Naive thymus-derived CD4-positive, alpha-beta T cell (primary cell): ENCODE measurements at regions not wholly inside any gene's neighbourhood (a gene's known extent, or its start where the extent isn't known, plus 50 kb on each side); places are given as distances from the start of the nearest gene placed in this dataset.

Experiments
- ATAC-seq: fragments of 150-1000 bp; cut with Tn5 transposase; 2 replicates; pipeline ENCODE4 v1.10.0; 2021; ENCODE audit warnings: mild to moderate bottlenecking, moderate library complexity
- CTCF ChIA-PET: fragments of 350-600 bp; sonication (Branson Sonifier 250); formaldehyde crosslinking; loops from one replicate; lab custom pipeline; 2021; ENCODE audit warnings: antibody characterized with exemption; lab: Charles Lee
- POLR2A ChIA-PET: fragments of 350-600 bp; sonication (Branson Sonifier 250); formaldehyde crosslinking; loops from one replicate; lab custom pipeline; 2021; ENCODE audit warnings: antibody characterized with exemption, inconsistent platforms; lab: Charles Lee
- DNase-seq, 9 donors: peaks; one replicate each; pipeline versions ENCODE4 v3.0.0 to v3.0.0-alpha.2; 2020 to 2022; ENCODE audit warnings: mixed read lengths in 1 of 9
- H3K27ac ChIP-seq: one replicate; pipeline ENCODE4 v1.7.0; 2013; ENCODE audit warnings: mild to moderate bottlenecking, low read depth, low read length, moderate library complexity
- H3K27me3 ChIP-seq, 2 donors: one replicate each; pipeline ENCODE4 v1.7.0; 2013; ENCODE audit warnings: low read length in 2 of 2, mild to moderate bottlenecking in 2 of 2, moderate library complexity in 2 of 2; ENCODE audit not compliant: control insufficient read depth in 2 of 2, insufficient read depth in 2 of 2
- H3K36me3 ChIP-seq, 3 experiments: 1 replicate in 2 of 3; 2 replicates in 1 of 3; pipeline ENCODE4 v1.7.0; 2013; ENCODE audit warnings: low read length in 3 of 3, mild to moderate bottlenecking in 3 of 3, moderate library complexity in 1 of 3; ENCODE audit not compliant: insufficient read depth in 3 of 3, control insufficient read depth in 2 of 3
- H3K4me1 ChIP-seq, 2 donors: one replicate each; pipeline ENCODE4 v1.7.0; 2013; ENCODE audit warnings: low read length in 2 of 2, mild to moderate bottlenecking in 2 of 2, moderate library complexity in 1 of 2; ENCODE audit not compliant: control insufficient read depth in 2 of 2, insufficient read depth in 2 of 2
- H3K4me3 ChIP-seq: 2 replicates; pipeline ENCODE4 v1.7.0; 2013; ENCODE audit warnings: mild to moderate bottlenecking, low read length
- H3K9me3 ChIP-seq, 3 experiments: 1 replicate in 2 of 3; 2 replicates in 1 of 3; pipeline ENCODE4 v1.7.0; 2013; ENCODE audit warnings: low read length in 3 of 3; ENCODE audit not compliant: control insufficient read depth in 2 of 3
- H3K27ac Mint-ChIP-seq, 9 donors: one replicate each; pipeline ENCODE4 v1.8.0; 2020 to 2022; ENCODE audit warnings: mixed read lengths in 9 of 9, mild to moderate bottlenecking in 8 of 9, moderate library complexity in 5 of 9, inconsistent platforms in 2 of 9
- H3K27me3 Mint-ChIP-seq, 5 donors: one replicate each; pipeline ENCODE4 v1.8.0; 2021 to 2022; ENCODE audit warnings: mixed read lengths in 5 of 5, mild to moderate bottlenecking in 1 of 5
- H3K36me3 Mint-ChIP-seq, 5 donors: one replicate each; pipeline ENCODE4 v1.8.0; 2020 to 2022; ENCODE audit warnings: mixed read lengths in 5 of 5, mild to moderate bottlenecking in 3 of 5, inconsistent platforms in 1 of 5
- H3K4me1 Mint-ChIP-seq, 7 donors: one replicate each; pipeline ENCODE4 v1.8.0; 2020 to 2022; ENCODE audit warnings: mixed read lengths in 7 of 7, mild to moderate bottlenecking in 3 of 7, inconsistent platforms in 1 of 7
- H3K4me3 Mint-ChIP-seq, 10 donors: one replicate each; pipeline ENCODE4 v1.8.0; 2020 to 2022; ENCODE audit warnings: mild to moderate bottlenecking in 10 of 10, mixed read lengths in 10 of 10, moderate library complexity in 6 of 10, inconsistent platforms in 2 of 10
- H3K9me3 Mint-ChIP-seq, 11 donors: one replicate each; pipeline ENCODE4 v1.8.0; 2020 to 2022; ENCODE audit warnings: mixed read lengths in 11 of 11, mild to moderate bottlenecking in 4 of 11, inconsistent platforms in 1 of 11, moderate library complexity in 1 of 11
- intact Hi-C, 2 donors: fragments of 100-400 bp; cut with micrococcal nuclease; formaldehyde crosslinking; loops; one replicate each; pipeline ENCODE4 v1.15.1; 2023

GRCh38 chr14:98512501-98513251, 759.3 kb downstream of the BCL11B start:
- ChIA-PET POLR2A (no interaction called here), CTCF (no interaction called here)
- DNase-seq, result peak in 2 of 9 donors; percentile 15 to 18
- Histone ChIP-seq H3K9me3 (no peaks in the 10 kb centered on the region), H3K4me3 (peak overlapping the region; percentile 24), H3K36me3 (no peaks in the 10 kb centered on the region), H3K27me3 (no peaks in the 10 kb centered on the region), H3K4me1 (peaks cover 3 to 9% of the 10 kb centered on the region in 2 donors), H3K27ac (no peak overlapping the region)
- Mint-ChIP-seq H3K4me1 (peaks cover 14 to 45% (median 33%) of the 10 kb centered on the region in 7 donors), H3K27me3 (no peaks in the 10 kb centered on the region), H3K27ac (peak overlapping the region in 8 of 9 donors; percentile 48 to 85 (median 72)), H3K9me3 (peaks cover 4 to 20% (median 9%) of the 10 kb centered on the region in 11 donors), H3K36me3 (peaks cover 4 to 12% (median 10%) of the 10 kb centered on the region in 5 donors), H3K4me3 (peak overlapping the region; percentile 44 to 73 (median 64))
- no peak for ATAC-seq
- intact Hi-C loops, result no loop called here

- ATAC-seq (no peak), DNase-seq (no peak)
- Histone ChIP-seq H3K4me3 (no peak overlapping the region), H3K4me1 (peaks cover 3 to 9% of the 10 kb centered on the region in 2 donors), H3K36me3 (no peaks in the 10 kb centered on the region), H3K27me3 (no peaks in the 10 kb centered on the region), H3K9me3 (no peaks in the 10 kb centered on the region), H3K27ac (no peak overlapping the region)
- peaks cover 14 to 45% (median 35%) of the 10 kb centered on the region in 7 donors for H3K4me1 Mint-ChIP-seq
- H3K27me3 Mint-ChIP-seq, result peaks cover 0 to 3% (median 0%) of the 10 kb centered on the region in 5 donors
- CTCF ChIA-PET, result no interaction called here
- intact Hi-C loops, result no loop called here
- H3K36me3 Mint-ChIP-seq, result peaks cover 4 to 12% (median 10%) of the 10 kb centered on the region in 5 donors
- POLR2A ChIA-PET, result no interaction called here
- H3K9me3 Mint-ChIP-seq, result peaks cover 4 to 20% (median 9%) of the 10 kb centered on the region in 11 donors
- H3K4me3 Mint-ChIP-seq, result peak overlapping the region in 4 of 10 donors; percentile 19 to 71 (median 55)
- H3K27ac Mint-ChIP-seq, result peak overlapping the region in 6 of 9 donors; percentile 13 to 85 (median 70)
Measured at GRCh38 chr14:98513558-98513957, 758.4 kb downstream of the BCL11B start.

- POLR2A ChIA-PET, result no interaction called here
- no peaks in the 10 kb centered on the region for H3K27me3 ChIP-seq
Measured at GRCh38 chr14:98514016-98514415, 758.0 kb downstream of the BCL11B start.

GRCh38 chr14:98536256-98536655, 735.7 kb downstream of the BCL11B start:
- Mint-ChIP-seq H3K9me3 (peaks cover 0 to 14% (median 3%) of the 10 kb centered on the region in 11 donors), H3K4me1 (peaks cover 0 to 23% (median 13%) of the 10 kb centered on the region in 7 donors), H3K4me3 (no peak overlapping the region), H3K27ac (no peak overlapping the region), H3K36me3 (peaks cover 0 to 6% (median 2%) of the 10 kb centered on the region in 5 donors), H3K27me3 (peaks cover 0 to 3% (median 0%) of the 10 kb centered on the region in 5 donors)
- ATAC-seq, result no peak
- no peaks in the 10 kb centered on the region for H3K9me3 ChIP-seq
- H3K27me3 ChIP-seq, result no peaks in the 10 kb centered on the region
- intact Hi-C loops, result no loop called here
- CTCF ChIA-PET, result no interaction called here
- no peak overlapping the region for H3K27ac ChIP-seq
- DNase-seq, result no peak
- H3K4me1 ChIP-seq, result peaks cover 0 to 8% of the 10 kb centered on the region in 2 donors
- POLR2A ChIA-PET, result no interaction called here
- H3K4me3 ChIP-seq, result no peak overlapping the region
- H3K36me3 ChIP-seq, result no peaks in the 10 kb centered on the region

More at GRCh38 chr14:98514016-98514415, 758.0 kb downstream of the BCL11B start:
- peaks cover 4 to 20% (median 9%) of the 10 kb centered on the region in 11 donors for H3K9me3 Mint-ChIP-seq
- Histone ChIP-seq H3K9me3 (no peaks in the 10 kb centered on the region), H3K4me3 (no peak overlapping the region), H3K4me1 (peaks cover 3 to 9% of the 10 kb centered on the region in 2 donors), H3K36me3 (no peaks in the 10 kb centered on the region), H3K27ac (no peak overlapping the region)
- CTCF ChIA-PET, result no interaction called here
- peaks cover 0 to 3% (median 0%) of the 10 kb centered on the region in 5 donors for H3K27me3 Mint-ChIP-seq
- peaks cover 14 to 45% (median 35%) of the 10 kb centered on the region in 7 donors for H3K4me1 Mint-ChIP-seq
- H3K27ac Mint-ChIP-seq, result peak overlapping the region in 4 of 9 donors; percentile 12 to 85 (median 30)
- intact Hi-C loops, result no loop called here
- ATAC-seq (no peak), DNase-seq (no peak)
- H3K36me3 Mint-ChIP-seq, result peaks cover 4 to 10% (median 9%) of the 10 kb centered on the region in 5 donors
- peak overlapping the region in 2 of 10 donors; percentile 19 to 71 for H3K4me3 Mint-ChIP-seq

GRCh38 chr14:98542316-98542715, 729.7 kb downstream of the BCL11B start:
- Histone ChIP-seq H3K4me1 (no peaks in the 10 kb centered on the region), H3K36me3 (no peaks in the 10 kb centered on the region), H3K4me3 (no peak overlapping the region), H3K27me3 (no peaks in the 10 kb centered on the region), H3K9me3 (no peaks in the 10 kb centered on the region), H3K27ac (no peak overlapping the region)
- Mint-ChIP-seq H3K27me3 (no peaks in the 10 kb centered on the region), H3K9me3 (peaks cover 0 to 6% (median 0%) of the 10 kb centered on the region in 11 donors), H3K27ac (peak overlapping the region in 1 of 9 donors; percentile 37), H3K4me3 (peak overlapping the region in 1 of 10 donors; percentile 1), H3K4me1 (peaks cover 0 to 28% (median 9%) of the 10 kb centered on the region in 7 donors), H3K36me3 (peaks cover 0 to 6% (median 0%) of the 10 kb centered on the region in 5 donors)
- intact Hi-C loops, result loop anchor here in 1 of 2 donors (10.0 kb wide), 1 partner anchor 132 kb away; no protein-coding TSS in a partner anchor
- POLR2A ChIA-PET, result no interaction called here
- ATAC-seq (no peak), DNase-seq (no peak)
- CTCF ChIA-PET, result no interaction called here

GRCh38 chr14:98543074-98543473, 728.9 kb downstream of the BCL11B start:
- no peaks in the 10 kb centered on the region for H3K36me3 ChIP-seq
- H3K4me3 ChIP-seq, result no peak overlapping the region
- DNase-seq (no peak), ATAC-seq (no peak)
- CTCF ChIA-PET, result no interaction called here
- peaks cover 1 to 33% (median 14%) of the 10 kb centered on the region in 7 donors for H3K4me1 Mint-ChIP-seq
- H3K27ac ChIP-seq, result no peak overlapping the region
- H3K27ac Mint-ChIP-seq, result no peak overlapping the region
- no peaks in the 10 kb centered on the region for H3K27me3 Mint-ChIP-seq
- peak overlapping the region in 1 of 10 donors; percentile 20 for H3K4me3 Mint-ChIP-seq
- intact Hi-C loops, result loop anchor here in 1 of 2 donors (10.0 kb wide), 1 partner anchor 132 kb away; no protein-coding TSS in a partner anchor
- peaks cover 0 to 6% (median 0%) of the 10 kb centered on the region in 5 donors for H3K36me3 Mint-ChIP-seq
- POLR2A ChIA-PET, result no interaction called here
- H3K9me3 ChIP-seq, result no peaks in the 10 kb centered on the region
- H3K9me3 Mint-ChIP-seq, result peaks cover 0 to 6% (median 0%) of the 10 kb centered on the region in 11 donors
- no peaks in the 10 kb centered on the region for H3K4me1 ChIP-seq
- H3K27me3 ChIP-seq, result no peaks in the 10 kb centered on the region
